ENCODE measurements at regions not wholly inside any gene's neighbourhood (a gene's known extent, or its start where the extent isn't known, plus 50 kb on each side); places are given as distances from the start of the nearest gene placed in this dataset.
"Not testable (repeated sequence)": the region's sequence is repeated elsewhere in the genome, so short reads cannot be mapped to it uniquely, and the experiment has no call there.

DNA sequence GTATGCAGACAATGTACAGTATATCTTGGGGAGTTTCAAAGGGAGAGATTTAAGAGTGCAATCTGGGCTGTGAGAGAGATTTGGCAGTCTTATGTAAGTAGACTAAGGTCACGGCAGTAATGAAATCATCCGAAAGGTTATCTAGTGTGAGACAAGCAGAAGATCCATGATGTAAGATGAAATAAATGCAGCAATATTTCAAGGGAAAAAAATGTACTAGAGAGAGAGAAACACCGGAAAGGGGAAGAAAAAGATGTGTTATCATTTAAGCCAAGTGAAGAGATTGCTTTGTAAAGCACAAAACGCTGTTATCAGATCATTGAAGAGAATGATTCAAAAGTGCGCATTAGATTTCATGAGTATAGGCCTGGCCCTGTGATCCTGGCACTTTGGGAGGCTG lies 88.4 kb upstream of the GUCY1A1 start:
- no peak for DNase-seq (ENCODE audit: low read depth, low spot score)

DNA sequence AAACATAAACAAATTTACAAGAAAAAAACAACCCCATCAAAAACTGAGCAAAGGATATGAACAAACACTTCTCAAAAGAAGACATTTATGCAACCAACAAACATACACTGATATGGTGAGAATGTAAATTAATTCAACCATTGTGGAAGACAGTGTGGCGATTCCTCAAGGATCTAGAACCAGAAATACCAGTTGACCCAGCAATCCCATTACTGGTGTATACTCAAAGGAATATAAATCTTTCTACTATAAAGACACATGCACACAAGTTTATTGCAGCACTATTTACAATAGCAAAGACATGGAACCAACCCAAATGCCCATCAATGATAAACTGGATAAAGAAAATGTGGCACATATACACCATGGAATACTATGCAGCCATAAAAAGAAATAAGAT lies 92.3 kb upstream of the GUCY1A1 start:
- H3K36me3 ChIP-seq (ENCODE audit: insufficient read depth, insufficient read length, low read length); DNase-seq (ENCODE audit: low read depth, low spot score); H3K9ac ChIP-seq (ENCODE audit: insufficient read length, low read depth); H3K4me1 ChIP-seq (ENCODE audit: insufficient read depth, insufficient read length); H3K9me3 ChIP-seq (ENCODE audit: insufficient read depth, low read length); H3K27me3 ChIP-seq (ENCODE audit: insufficient read depth, insufficient read length); H3K4me3 ChIP-seq (ENCODE audit: insufficient read length, low read depth): not testable (repeated sequence)

More for the DNA sequence above, 88.4 kb upstream of the GUCY1A1 start:
- H3K36me3 ChIP-seq (ENCODE audit: insufficient read depth, insufficient read length, low read length): no peaks in the 10 kb centered on the region
- H3K27me3 ChIP-seq (ENCODE audit: insufficient read depth, insufficient read length): no peaks in the 10 kb centered on the region
- H3K4me3 ChIP-seq (ENCODE audit: insufficient read length, low read depth): no peak overlapping the region
- H3K9ac ChIP-seq (ENCODE audit: insufficient read length, low read depth): no peak overlapping the region
- no peaks in the 10 kb centered on the region for H3K9me3 ChIP-seq (ENCODE audit: insufficient read depth, low read length)
- TF ChIP-seq SUZ12 (IDR thresholded peaks at IDR 0.05; ENCODE audit: extremely low read depth, insufficient read depth, insufficient read length) (no peak), YY1 (IDR thresholded peaks at IDR 0.05; ENCODE audit: insufficient read depth, insufficient read length) (no peak), ZNF274 (IDR thresholded peaks at IDR 0.05; ENCODE audit: low read depth, low read length) (no peak)
- H3K4me1 ChIP-seq (ENCODE audit: insufficient read depth, insufficient read length): no peaks in the 10 kb centered on the region

DNA sequence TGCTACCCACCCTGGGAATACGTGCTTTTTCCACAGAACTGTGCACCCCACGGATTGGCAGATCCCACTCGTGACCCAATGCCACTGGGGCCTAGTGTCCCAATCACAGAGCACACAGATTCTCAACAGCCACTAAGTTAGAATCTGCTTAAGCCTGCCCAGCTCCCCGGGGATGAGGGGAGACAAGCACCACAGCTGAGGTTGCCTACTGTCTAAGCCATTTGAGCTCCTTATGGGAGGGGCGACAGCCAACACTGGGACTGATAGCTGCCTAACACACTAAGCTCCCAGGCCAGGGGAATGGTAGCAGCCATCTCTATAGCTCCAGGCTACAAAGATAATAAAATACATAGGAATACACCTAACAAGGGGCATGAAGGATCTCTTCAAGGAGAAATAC lies 93.5 kb upstream of the GUCY1A1 start:
- no peaks in the 10 kb centered on the region for H3K36me3 ChIP-seq (ENCODE audit: insufficient read depth, insufficient read length, low read length)

DNA sequence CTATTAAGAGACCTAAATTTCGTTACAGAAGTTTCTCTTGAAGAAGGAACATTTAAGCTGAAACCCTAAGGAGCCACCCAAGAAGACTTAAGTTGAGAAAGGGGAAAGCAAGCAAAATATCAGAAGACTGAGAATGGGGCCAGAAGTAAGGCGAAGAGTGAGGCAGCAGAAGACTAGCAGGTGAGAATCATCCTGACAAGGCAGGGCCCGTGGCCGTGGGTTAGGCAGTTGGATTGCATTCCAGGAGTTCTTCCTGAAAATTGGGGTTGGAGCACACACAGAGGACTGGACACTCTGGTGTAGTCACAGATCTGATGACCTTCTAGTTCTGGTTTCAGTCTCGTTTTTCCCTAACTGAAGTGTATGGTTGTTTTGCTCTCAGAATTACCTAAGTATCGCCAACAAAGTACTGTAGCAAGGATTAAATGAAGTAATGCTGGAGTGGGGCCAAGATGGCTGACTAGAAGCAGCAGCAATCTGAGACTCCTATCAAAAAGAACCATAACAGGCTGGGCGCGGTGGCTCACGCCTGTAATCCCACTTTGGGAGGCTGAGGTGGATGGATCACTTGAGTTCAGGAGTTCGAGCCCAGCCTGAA lies 94.4 kb upstream of the GUCY1A1 start:
- Histone ChIP-seq H3K36me3 (ENCODE audit: insufficient read depth, insufficient read length, low read length) (no peaks in the 10 kb centered on the region), H3K9ac (ENCODE audit: insufficient read length, low read depth) (no peak overlapping the region)
- TF ChIP-seq SUZ12 (IDR thresholded peaks at IDR 0.05; ENCODE audit: extremely low read depth, insufficient read depth, insufficient read length) (no peak), YY1 (IDR thresholded peaks at IDR 0.05; ENCODE audit: insufficient read depth, insufficient read length) (no peak), ZNF274 (IDR thresholded peaks at IDR 0.05; ENCODE audit: low read depth, low read length) (no peak)

More for the DNA sequence above, 93.5 kb upstream of the GUCY1A1 start:
- Histone ChIP-seq H3K9me3 (ENCODE audit: insufficient read depth, low read length) (no peaks in the 10 kb centered on the region), H3K27me3 (ENCODE audit: insufficient read depth, insufficient read length) (no peaks in the 10 kb centered on the region), H3K9ac (ENCODE audit: insufficient read length, low read depth) (no peak overlapping the region), H3K4me3 (ENCODE audit: insufficient read length, low read depth) (no peak overlapping the region), H3K4me1 (ENCODE audit: insufficient read depth, insufficient read length) (no peaks in the 10 kb centered on the region)
- no peak for TF ChIP-seq SUZ12 (IDR thresholded peaks at IDR 0.05; ENCODE audit: extremely low read depth, insufficient read depth, insufficient read length)
- TF ChIP-seq ZNF274 (IDR thresholded peaks at IDR 0.05; ENCODE audit: low read depth, low read length): no peak
- no peak for TF ChIP-seq YY1 (IDR thresholded peaks at IDR 0.05; ENCODE audit: insufficient read depth, insufficient read length)
- no peak for DNase-seq (ENCODE audit: low read depth, low spot score)

DNA sequence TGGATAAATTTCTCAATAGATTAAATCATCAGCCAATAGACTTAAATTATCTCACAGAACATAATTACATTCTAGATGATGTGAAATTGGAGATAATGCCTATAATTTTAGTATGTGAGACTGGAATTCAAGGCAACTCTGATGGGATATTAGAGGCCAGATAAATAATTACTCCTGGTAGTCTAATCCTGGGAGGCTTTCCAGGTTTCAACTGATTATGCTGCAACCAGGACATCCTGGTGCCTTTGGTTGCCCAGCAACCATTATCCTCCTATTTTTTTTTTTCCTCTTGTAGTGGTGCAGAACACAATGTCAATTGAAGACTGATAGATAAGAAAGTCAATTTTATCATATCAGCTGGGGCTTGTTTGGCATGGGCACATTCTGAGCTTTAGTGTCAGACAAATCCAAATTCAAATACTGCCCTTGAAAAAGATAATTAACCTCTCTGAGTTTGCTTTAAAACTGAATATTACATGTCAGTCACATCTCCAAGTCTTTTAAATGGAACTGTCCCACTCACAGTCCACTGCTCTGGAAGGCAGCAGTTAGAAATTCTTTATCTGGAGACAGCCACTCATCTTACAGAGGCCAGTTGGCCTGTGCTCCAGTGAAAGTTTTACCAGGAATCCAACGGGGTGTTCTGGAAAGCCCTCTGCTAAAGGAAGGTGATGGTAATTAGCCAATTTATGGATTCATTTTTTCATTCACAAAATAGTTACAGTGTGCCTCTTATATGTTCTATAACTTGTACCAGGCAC lies 95.3 kb upstream of the GUCY1A1 start:
- no peak overlapping the region for H3K9ac ChIP-seq (ENCODE audit: insufficient read length, low read depth)
- no peak for DNase-seq (ENCODE audit: low read depth, low spot score)
- TF ChIP-seq SUZ12 (IDR thresholded peaks at IDR 0.05; ENCODE audit: extremely low read depth, insufficient read depth, insufficient read length) (no peak), ZNF274 (IDR thresholded peaks at IDR 0.05; ENCODE audit: low read depth, low read length) (no peak), YY1 (IDR thresholded peaks at IDR 0.05; ENCODE audit: insufficient read depth, insufficient read length) (no peak)
- H3K4me1 ChIP-seq (ENCODE audit: insufficient read depth, insufficient read length): no peaks in the 10 kb centered on the region
- no peaks in the 10 kb centered on the region for H3K9me3 ChIP-seq (ENCODE audit: insufficient read depth, low read length)
- no peak overlapping the region for H3K4me3 ChIP-seq (ENCODE audit: insufficient read length, low read depth)
- H3K27me3 ChIP-seq (ENCODE audit: insufficient read depth, insufficient read length): no peaks in the 10 kb centered on the region
- H3K36me3 ChIP-seq (ENCODE audit: insufficient read depth, insufficient read length, low read length): no peaks in the 10 kb centered on the region

More for the DNA sequence above, 94.4 kb upstream of the GUCY1A1 start:
- Histone ChIP-seq H3K4me3 (ENCODE audit: insufficient read length, low read depth) (no peak overlapping the region), H3K9me3 (ENCODE audit: insufficient read depth, low read length) (no peaks in the 10 kb centered on the region), H3K4me1 (ENCODE audit: insufficient read depth, insufficient read length) (no peaks in the 10 kb centered on the region), H3K27me3 (ENCODE audit: insufficient read depth, insufficient read length) (no peaks in the 10 kb centered on the region)
- DNase-seq (ENCODE audit: low read depth, low spot score): no peak

DNA sequence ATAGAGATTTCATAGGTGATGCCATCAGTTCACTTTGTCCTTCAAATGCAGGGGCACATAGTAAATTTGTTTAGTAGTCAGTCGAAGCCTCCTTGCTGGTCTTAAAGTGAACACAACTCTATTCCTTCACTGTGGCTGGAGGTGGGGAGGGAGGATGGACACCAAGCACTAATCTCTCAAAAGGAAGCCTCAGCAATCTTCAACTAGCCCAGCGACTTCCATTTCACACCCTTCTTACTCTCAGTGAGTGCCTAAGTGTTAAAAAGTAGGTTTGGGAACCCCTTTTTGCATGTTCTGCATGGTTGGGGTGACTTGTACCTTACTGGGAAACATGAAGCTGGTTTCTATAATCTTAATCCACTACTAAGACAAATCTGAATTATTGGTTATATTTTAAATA lies 96.0 kb upstream of the GUCY1A1 start:
- DNase-seq (ENCODE audit: low read depth, low spot score): no peak
- Histone ChIP-seq H3K4me3 (ENCODE audit: insufficient read length, low read depth) (no peak overlapping the region), H3K9ac (ENCODE audit: insufficient read length, low read depth) (no peak overlapping the region), H3K9me3 (ENCODE audit: insufficient read depth, low read length) (no peaks in the 10 kb centered on the region), H3K27me3 (ENCODE audit: insufficient read depth, insufficient read length) (no peaks in the 10 kb centered on the region), H3K4me1 (ENCODE audit: insufficient read depth, insufficient read length) (no peaks in the 10 kb centered on the region), H3K36me3 (ENCODE audit: insufficient read depth, insufficient read length, low read length) (no peaks in the 10 kb centered on the region)
- no peak for TF ChIP-seq SUZ12 (IDR thresholded peaks at IDR 0.05; ENCODE audit: extremely low read depth, insufficient read depth, insufficient read length)

DNA sequence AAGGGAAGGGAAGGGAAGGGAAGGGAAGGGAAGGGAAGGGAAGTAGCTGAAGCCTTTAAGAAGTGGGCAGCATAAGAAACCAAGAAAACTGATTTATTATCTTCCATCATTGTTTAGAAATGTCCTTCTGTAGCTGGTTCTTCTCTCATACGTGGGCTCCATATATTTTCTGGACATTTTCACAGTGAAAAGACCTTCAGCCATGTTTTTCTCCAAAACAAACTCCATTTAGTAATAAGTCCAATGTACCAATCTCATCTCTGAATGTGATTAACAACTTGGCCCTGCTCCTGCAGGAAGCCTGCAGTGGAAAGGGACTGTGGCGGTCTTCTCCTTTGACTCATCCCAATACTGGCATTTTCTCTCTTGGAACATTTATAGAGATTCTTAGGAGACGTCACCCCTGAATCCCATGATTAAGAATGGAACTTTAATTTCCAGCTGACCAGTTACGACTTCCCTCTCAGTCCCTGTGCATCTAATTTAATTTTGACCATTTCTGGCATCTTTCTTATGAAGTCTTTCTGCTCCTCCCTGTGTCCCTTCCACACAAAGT lies 96.6 kb upstream of the GUCY1A1 start:
- no peaks in the 10 kb centered on the region for H3K27me3 ChIP-seq (ENCODE audit: insufficient read depth, insufficient read length)
- H3K9me3 ChIP-seq (ENCODE audit: insufficient read depth, low read length): no peaks in the 10 kb centered on the region
- no peak for TF ChIP-seq YY1 (IDR thresholded peaks at IDR 0.05; ENCODE audit: insufficient read depth, insufficient read length)
- no peak for TF ChIP-seq SUZ12 (IDR thresholded peaks at IDR 0.05; ENCODE audit: extremely low read depth, insufficient read depth, insufficient read length)
- no peak for TF ChIP-seq ZNF274 (IDR thresholded peaks at IDR 0.05; ENCODE audit: low read depth, low read length)
- H3K9ac ChIP-seq (ENCODE audit: insufficient read length, low read depth): no peak overlapping the region
- H3K36me3 ChIP-seq (ENCODE audit: insufficient read depth, insufficient read length, low read length): no peaks in the 10 kb centered on the region
- H3K4me1 ChIP-seq (ENCODE audit: insufficient read depth, insufficient read length): no peaks in the 10 kb centered on the region
- no peak for DNase-seq (ENCODE audit: low read depth, low spot score)
- no peak overlapping the region for H3K4me3 ChIP-seq (ENCODE audit: insufficient read length, low read depth)
